Activated CD8-positive, alpha-beta memory T cell treated with anti-CD3 and anti-CD28 coated beads, Interleukin-2, amount 10 ng/mL, durations not matched to agents 7 days and 5 days (primary cell): ENCODE measurements at regions not wholly inside any gene's neighbourhood (a gene's known extent, or its start where the extent isn't known, plus 50 kb on each side); places are given as distances from the start of the nearest gene placed in this dataset.
"Not testable (repeated sequence)": the region's sequence is repeated elsewhere in the genome, so short reads cannot be mapped to it uniquely, and the experiment has no call there.

Source experiments
- ATAC-seq: fragments of 150-1000 bp; cut with Tn5 transposase; one replicate; pipeline ENCODE4 v1.10.0; 2021; ENCODE audit warnings: moderate library complexity
- CTCF ChIA-PET: fragments of 350-600 bp; sonication (Branson Sonifier 250); formaldehyde crosslinking; loops from one replicate; lab custom pipeline; 2021; ENCODE audit warnings: antibody characterized with exemption; lab: Charles Lee
- DNase-seq: peaks from one replicate; pipeline ENCODE4 v3.0.0-alpha.2; 2020
- H3K27ac Mint-ChIP-seq: one replicate; pipeline ENCODE4 v1.8.0; 2021; ENCODE audit warnings: mild to moderate bottlenecking, mixed read lengths
- H3K27me3 Mint-ChIP-seq: one replicate; pipeline ENCODE4 v1.8.0; 2021; ENCODE audit warnings: mixed read lengths
- H3K36me3 Mint-ChIP-seq: one replicate; pipeline ENCODE4 v1.8.0; 2021; ENCODE audit warnings: mild to moderate bottlenecking, mixed read lengths
- H3K4me1 Mint-ChIP-seq: one replicate; pipeline ENCODE4 v1.8.0; 2021; ENCODE audit warnings: mixed read lengths
- H3K4me3 Mint-ChIP-seq: one replicate; pipeline ENCODE4 v1.8.0; 2021; ENCODE audit warnings: mild to moderate bottlenecking, moderate library complexity, mixed read lengths
- H3K9me3 Mint-ChIP-seq: one replicate; pipeline ENCODE4 v1.8.0; 2022; ENCODE audit warnings: low read depth, mixed read lengths

GRCh38 chr10:62471711-62472110, 97.5 kb downstream of the ZNF365 start:
- H3K9me3 Mint-ChIP-seq = peaks cover 3% of the 10 kb centered on the region
- peaks cover 2% of the 10 kb centered on the region for H3K27me3 Mint-ChIP-seq
- H3K27ac Mint-ChIP-seq = no peak overlapping the region
- H3K4me1 Mint-ChIP-seq = no peaks in the 10 kb centered on the region
- ATAC-seq = no peak
- DNase-seq = no peak
- H3K4me3 Mint-ChIP-seq = no peak overlapping the region
- CTCF ChIA-PET = no interaction called here
- no peaks in the 10 kb centered on the region for H3K36me3 Mint-ChIP-seq

- Mint-ChIP-seq H3K4me1 (no peaks in the 10 kb centered on the region), H3K9me3 (no peaks in the 10 kb centered on the region), H3K27ac (no peak overlapping the region), H3K36me3 (no peaks in the 10 kb centered on the region), H3K27me3 (peaks cover 2% of the 10 kb centered on the region), H3K4me3 (no peak overlapping the region)
- DNase-seq (no peak), ATAC-seq (no peak)
- CTCF ChIA-PET = no interaction called here
Measured at GRCh38 chr10:62473241-62473640, 99.1 kb downstream of the ZNF365 start.

GRCh38 chr10:62475551-62475950, 101.4 kb downstream of the ZNF365 start:
- Mint-ChIP-seq H3K27ac (no peak overlapping the region), H3K36me3 (no peaks in the 10 kb centered on the region), H3K4me3 (no peak overlapping the region), H3K4me1 (no peaks in the 10 kb centered on the region), H3K27me3 (peaks cover 9% of the 10 kb centered on the region), H3K9me3 (no peaks in the 10 kb centered on the region)
- ATAC-seq (no peak), DNase-seq (no peak)
- CTCF ChIA-PET = no interaction called here

DNA sequence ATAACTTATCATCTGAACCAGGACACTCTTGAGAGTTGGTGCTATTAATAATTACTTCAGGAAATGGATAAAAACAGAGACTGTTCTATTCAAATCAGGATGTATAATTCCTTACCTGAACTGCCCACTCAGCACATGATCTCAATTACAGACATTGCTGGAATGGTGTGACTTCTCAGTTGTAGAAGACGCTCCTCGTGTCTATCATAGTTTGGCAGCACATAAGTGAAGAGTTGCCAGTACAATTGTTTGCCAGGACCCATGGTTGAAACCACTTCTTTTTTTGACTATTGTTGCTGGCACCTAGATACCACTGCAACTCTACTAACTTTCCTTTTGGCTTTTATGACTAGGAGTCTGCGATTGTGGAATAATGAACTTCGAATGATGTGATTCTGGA, 105.4 kb downstream of the ZNF365 start:
- no peak for DNase-seq
- CTCF ChIA-PET = no interaction called here
- Mint-ChIP-seq H3K27me3 (peaks cover 7% of the 10 kb centered on the region), H3K27ac (no peak overlapping the region), H3K4me3 (no peak overlapping the region), H3K36me3 (no peaks in the 10 kb centered on the region), H3K4me1 (no peaks in the 10 kb centered on the region), H3K9me3 (no peaks in the 10 kb centered on the region)
- no peak for ATAC-seq

GRCh38 chr10:62480196-62480595, 106.0 kb downstream of the ZNF365 start:
- H3K27me3 Mint-ChIP-seq = peaks cover 7% of the 10 kb centered on the region
- CTCF ChIA-PET = interaction anchor here (0.5 kb wide), 1 partner anchor 97 kb away, joined by 3 read pairs; no protein-coding TSS in a partner anchor
- DNase-seq (no peak), ATAC-seq (no peak)
- H3K27ac Mint-ChIP-seq = no peak overlapping the region
- H3K4me3 Mint-ChIP-seq = no peak overlapping the region
- no peaks in the 10 kb centered on the region for H3K4me1 Mint-ChIP-seq
- H3K9me3 Mint-ChIP-seq = no peaks in the 10 kb centered on the region
- H3K36me3 Mint-ChIP-seq = no peaks in the 10 kb centered on the region

DNA sequence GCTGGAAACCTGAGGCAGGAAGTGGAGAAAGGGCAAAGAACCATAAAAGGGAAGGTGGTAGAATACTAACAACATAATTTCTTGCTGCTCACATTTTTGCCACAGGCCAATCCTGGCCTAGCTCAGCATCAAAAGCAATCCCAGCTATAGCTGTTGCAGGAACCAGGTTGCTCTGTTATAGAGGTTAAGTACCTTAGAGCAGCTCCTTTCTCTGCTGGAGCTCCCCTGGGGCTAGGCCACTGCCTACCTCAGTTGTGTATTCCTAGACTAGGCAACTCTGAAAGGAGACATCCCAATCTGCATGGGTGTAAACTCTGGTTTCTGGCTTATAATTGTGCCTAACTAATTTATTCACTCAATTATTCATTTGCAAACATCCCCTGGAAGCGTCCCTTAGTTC, 108.4 kb downstream of the ZNF365 start:
- no peaks in the 10 kb centered on the region for H3K36me3 Mint-ChIP-seq
- no peaks in the 10 kb centered on the region for H3K4me1 Mint-ChIP-seq
- H3K4me3 Mint-ChIP-seq = no peak overlapping the region
- H3K9me3 Mint-ChIP-seq = no peaks in the 10 kb centered on the region
- no peak for DNase-seq
- no peak overlapping the region for H3K27ac Mint-ChIP-seq
- ATAC-seq = no peak
- CTCF ChIA-PET = no interaction called here
- peaks cover 7% of the 10 kb centered on the region for H3K27me3 Mint-ChIP-seq

GRCh38 chr10:62491597-62491996, 117.4 kb downstream of the ZNF365 start:
- H3K27ac Mint-ChIP-seq = no peak overlapping the region
- H3K9me3 Mint-ChIP-seq = no peaks in the 10 kb centered on the region
- H3K36me3 Mint-ChIP-seq = no peaks in the 10 kb centered on the region
- H3K4me3 Mint-ChIP-seq = no peak overlapping the region
- CTCF ChIA-PET = interaction anchor here (0.7 to 1.3 kb wide), 6 partner anchors 11 to 649 kb away, joined by 3 to 4 read pairs (median 3); no protein-coding TSS in a partner anchor
- H3K27me3 Mint-ChIP-seq = peaks cover 14% of the 10 kb centered on the region
- DNase-seq (no peak), ATAC-seq (no peak)
- no peaks in the 10 kb centered on the region for H3K4me1 Mint-ChIP-seq

GRCh38 chr10:62492012-62492869, 118.1 kb downstream of the ZNF365 start:
- Mint-ChIP-seq H3K27ac (no peak overlapping the region), H3K4me1 (no peaks in the 10 kb centered on the region), H3K4me3 (no peak overlapping the region), H3K9me3 (no peaks in the 10 kb centered on the region), H3K36me3 (no peaks in the 10 kb centered on the region), H3K27me3 (peaks cover 18% of the 10 kb centered on the region)
- CTCF ChIA-PET = interaction anchor here (0.7 to 1.3 kb wide), 6 partner anchors 10 to 648 kb away, joined by 3 to 4 read pairs (median 3); no protein-coding TSS in a partner anchor
- DNase-seq (no peak), ATAC-seq (no peak)

GRCh38 chr10:62492870-62493180, 118.7 kb downstream of the ZNF365 start:
- peaks cover 23% of the 10 kb centered on the region for H3K27me3 Mint-ChIP-seq
- DNase-seq = no peak
- CTCF ChIA-PET = interaction anchor here (1.3 kb wide), 1 partner anchor 10 kb away, joined by 4 read pairs; no protein-coding TSS in a partner anchor
- H3K4me1 Mint-ChIP-seq = no peaks in the 10 kb centered on the region
- no peak for ATAC-seq
- H3K36me3 Mint-ChIP-seq = no peaks in the 10 kb centered on the region
- H3K9me3 Mint-ChIP-seq = no peaks in the 10 kb centered on the region
- H3K4me3 Mint-ChIP-seq = no peak overlapping the region
- H3K27ac Mint-ChIP-seq = no peak overlapping the region

- no peak for DNase-seq
- Mint-ChIP-seq H3K9me3 (no peaks in the 10 kb centered on the region), H3K4me1 (no peaks in the 10 kb centered on the region), H3K27me3 (peaks cover 42% of the 10 kb centered on the region), H3K4me3 (no peak overlapping the region), H3K36me3 (no peaks in the 10 kb centered on the region), H3K27ac (no peak overlapping the region)
- CTCF ChIA-PET = no interaction called here
- ATAC-seq = no peak
Measured at GRCh38 chr10:62496925-62497324, 122.8 kb downstream of the ZNF365 start.

- no peaks in the 10 kb centered on the region for H3K4me1 Mint-ChIP-seq
- CTCF ChIA-PET = interaction anchor here (1.1 kb wide), 1 partner anchor 27 kb away, joined by 3 read pairs; no protein-coding TSS in a partner anchor
Measured at GRCh38 chr10:62498271-62498670, 124.1 kb downstream of the ZNF365 start.

GRCh38 chr10:62500116-62500515, 125.9 kb downstream of the ZNF365 start:
- CTCF ChIA-PET, H3K36me3 Mint-ChIP-seq, ATAC-seq, DNase-seq, H3K9me3 Mint-ChIP-seq, H3K4me3 Mint-ChIP-seq, H3K27ac Mint-ChIP-seq, H3K4me1 Mint-ChIP-seq: not testable (repeated sequence)
- peaks cover 37% of the 10 kb centered on the region for H3K27me3 Mint-ChIP-seq

More at GRCh38 chr10:62498271-62498670, 124.1 kb downstream of the ZNF365 start:
- ATAC-seq (no peak), DNase-seq (no peak)
- Mint-ChIP-seq H3K9me3 (no peaks in the 10 kb centered on the region), H3K36me3 (no peaks in the 10 kb centered on the region), H3K27ac (no peak overlapping the region), H3K4me3 (no peak overlapping the region), H3K27me3 (peaks cover 44% of the 10 kb centered on the region)

DNA sequence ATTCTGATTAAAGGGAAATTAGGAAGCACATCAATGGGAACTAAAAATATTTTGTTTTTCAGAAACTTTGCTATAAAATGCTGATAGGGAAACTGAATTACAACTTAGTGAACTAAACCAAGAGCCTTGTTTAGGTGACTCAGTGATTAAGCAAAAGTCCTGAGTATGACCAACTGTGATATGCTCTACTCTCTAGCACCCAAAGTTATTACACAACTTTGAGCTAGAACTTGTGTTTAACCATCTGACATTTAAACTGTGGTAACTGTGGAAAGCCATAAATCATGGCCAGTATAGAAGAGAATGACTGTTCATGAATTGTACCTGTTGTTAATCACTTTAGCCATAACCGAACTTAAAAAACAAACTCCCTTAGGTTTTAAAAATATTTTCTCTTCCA, 127.4 kb downstream of the ZNF365 start:
- Mint-ChIP-seq H3K4me3 (no peak overlapping the region), H3K36me3 (no peaks in the 10 kb centered on the region), H3K9me3 (no peaks in the 10 kb centered on the region), H3K27ac (no peak overlapping the region), H3K27me3 (peaks cover 30% of the 10 kb centered on the region), H3K4me1 (no peaks in the 10 kb centered on the region)
- DNase-seq (no peak), ATAC-seq (no peak)
- CTCF ChIA-PET = no interaction called here

GRCh38 chr10:62502995-62503613, 128.9 kb downstream of the ZNF365 start:
- H3K4me1 Mint-ChIP-seq = no peaks in the 10 kb centered on the region

More at GRCh38 chr10:62502995-62503613, 128.9 kb downstream of the ZNF365 start:
- no peak for DNase-seq
- no peak overlapping the region for H3K27ac Mint-ChIP-seq
- H3K9me3 Mint-ChIP-seq = no peaks in the 10 kb centered on the region
- CTCF ChIA-PET = interaction anchor here (1.1 kb wide), 1 partner anchor 11 kb away, joined by 4 read pairs; no protein-coding TSS in a partner anchor
- no peaks in the 10 kb centered on the region for H3K36me3 Mint-ChIP-seq
- H3K4me3 Mint-ChIP-seq = no peak overlapping the region
- no peak for ATAC-seq
- peaks cover 20% of the 10 kb centered on the region for H3K27me3 Mint-ChIP-seq
